SJSA1 (cell line): ENCODE measurements at regions not wholly inside any gene's neighbourhood (a gene's known extent, or its start where the extent isn't known, plus 50 kb on each side); places are given as distances from the start of the nearest gene placed in this dataset.
A peak's percentile ranks its signal among the peaks of the same experiment; 100 is the strongest.
"Not testable (repeated sequence)": the region's sequence is repeated elsewhere in the genome, so short reads cannot be mapped to it uniquely, and the experiment has no call there.

Experiments
- DNase-seq, 2 experiments: peaks; one replicate each; pipeline ENCODE4 v3.0.0-alpha.2; 2015 to 2020; ENCODE audit warnings: low spot score in 2 of 2, low read depth in 1 of 2
- H3K27ac ChIP-seq: fragments of 250-450 bp; sonication (Bioruptor Pico); 2 replicates; pipeline ENCODE4 v1.5.1; 2020; ENCODE audit warnings: mild to moderate bottlenecking, moderate library complexity
- H3K27me3 ChIP-seq: fragments of 250-450 bp; sonication (Bioruptor Pico); replicated peaks from 2 replicates; pipeline ENCODE4 v1.5.1; 2020; ENCODE audit warnings: mild to moderate bottlenecking, moderate library complexity
- H3K36me3 ChIP-seq: fragments of 250-450 bp; sonication (Bioruptor Pico); 2 replicates; pipeline ENCODE4 v1.5.1; 2020; ENCODE audit warnings: mild to moderate bottlenecking
- H3K4me1 ChIP-seq: fragments of 250-450 bp; sonication (Bioruptor Pico); replicated peaks from 2 replicates; pipeline ENCODE4 v1.6.1; 2021; ENCODE audit warnings: mild to moderate bottlenecking
- H3K4me3 ChIP-seq: fragments of 250-450 bp; sonication (Bioruptor Pico); 2 replicates; pipeline ENCODE4 v1.5.1; 2020; ENCODE audit warnings: mild to moderate bottlenecking
- H3K9me3 ChIP-seq: fragments of 250-450 bp; sonication (Bioruptor Pico); replicated peaks from 2 replicates; pipeline ENCODE4 v1.5.1; 2020; ENCODE audit warnings: mild to moderate bottlenecking

- no peaks in the 10 kb centered on the region for H3K9me3 ChIP-seq
- no peak overlapping the region for H3K27ac ChIP-seq
- peak in 1 of 2 experiments; percentile 11 for DNase-seq
- H3K4me3 ChIP-seq = no peak overlapping the region
- H3K27me3 ChIP-seq = no peaks in the 10 kb centered on the region
- no peaks in the 10 kb centered on the region for H3K36me3 ChIP-seq
- no peaks in the 10 kb centered on the region for H3K4me1 ChIP-seq
Measured at GRCh38 chr5:145680169-145680568, 155.0 kb downstream of the PRELID2 start.

GRCh38 chr5:145678255-145678654, 156.9 kb downstream of the PRELID2 start:
- no peaks in the 10 kb centered on the region for H3K9me3 ChIP-seq
- no peaks in the 10 kb centered on the region for H3K27me3 ChIP-seq
- DNase-seq = no peak
- no peaks in the 10 kb centered on the region for H3K4me1 ChIP-seq
- H3K27ac ChIP-seq = no peak overlapping the region
- no peak overlapping the region for H3K4me3 ChIP-seq
- H3K36me3 ChIP-seq = no peaks in the 10 kb centered on the region

- Histone ChIP-seq H3K27ac (no peak overlapping the region), H3K27me3 (no peaks in the 10 kb centered on the region), H3K4me1 (no peaks in the 10 kb centered on the region), H3K36me3 (no peaks in the 10 kb centered on the region), H3K4me3 (no peak overlapping the region), H3K9me3 (no peaks in the 10 kb centered on the region)
- no peak for DNase-seq
Measured at GRCh38 chr5:145673786-145674185, 161.4 kb downstream of the PRELID2 start.

- Histone ChIP-seq H3K9me3 (no peaks in the 10 kb centered on the region), H3K4me1 (no peaks in the 10 kb centered on the region), H3K4me3 (no peak overlapping the region), H3K27me3 (no peaks in the 10 kb centered on the region), H3K36me3 (no peaks in the 10 kb centered on the region), H3K27ac (no peak overlapping the region)
- no peak for DNase-seq
Measured at GRCh38 chr5:145668714-145669113, 166.4 kb downstream of the PRELID2 start.

GRCh38 chr5:145667742-145668141, 167.4 kb downstream of the PRELID2 start:
- Histone ChIP-seq H3K4me1 (no peaks in the 10 kb centered on the region), H3K27ac (no peak overlapping the region), H3K4me3 (no peak overlapping the region), H3K36me3 (no peaks in the 10 kb centered on the region), H3K9me3 (no peaks in the 10 kb centered on the region), H3K27me3 (no peaks in the 10 kb centered on the region)
- DNase-seq = no peak

GRCh38 chr5:145666591-145666990, 168.6 kb downstream of the PRELID2 start:
- no peak overlapping the region for H3K4me3 ChIP-seq
- H3K27ac ChIP-seq = no peak overlapping the region
- H3K4me1 ChIP-seq = no peaks in the 10 kb centered on the region
- DNase-seq = no peak
- no peaks in the 10 kb centered on the region for H3K27me3 ChIP-seq
- H3K9me3 ChIP-seq = no peaks in the 10 kb centered on the region
- H3K36me3 ChIP-seq = no peaks in the 10 kb centered on the region

GRCh38 chr5:145661737-145662485, 173.2 kb downstream of the PRELID2 start:
- no peaks in the 10 kb centered on the region for H3K9me3 ChIP-seq
- H3K27ac ChIP-seq = no peak overlapping the region
- H3K27me3 ChIP-seq = no peaks in the 10 kb centered on the region
- H3K4me3 ChIP-seq = no peak overlapping the region
- no peak for DNase-seq
- H3K36me3 ChIP-seq = no peaks in the 10 kb centered on the region
- H3K4me1 ChIP-seq = no peaks in the 10 kb centered on the region

- Histone ChIP-seq H3K27ac (no peak overlapping the region), H3K36me3 (no peaks in the 10 kb centered on the region), H3K4me1 (no peaks in the 10 kb centered on the region), H3K4me3 (no peak overlapping the region), H3K27me3 (no peaks in the 10 kb centered on the region), H3K9me3 (no peaks in the 10 kb centered on the region)
- DNase-seq = no peak
Measured at GRCh38 chr5:145660897-145661640, 174.1 kb downstream of the PRELID2 start.

GRCh38 chr5:145658435-145658834, 176.7 kb downstream of the PRELID2 start:
- Histone ChIP-seq H3K27ac (no peak overlapping the region), H3K4me1 (no peaks in the 10 kb centered on the region), H3K36me3 (no peaks in the 10 kb centered on the region), H3K27me3 (no peaks in the 10 kb centered on the region), H3K4me3 (no peak overlapping the region), H3K9me3 (no peaks in the 10 kb centered on the region)
- no peak for DNase-seq

- not testable (repeated sequence) for H3K27me3 ChIP-seq, H3K27ac ChIP-seq, DNase-seq, H3K4me1 ChIP-seq, H3K4me3 ChIP-seq, H3K36me3 ChIP-seq, H3K9me3 ChIP-seq
Measured at GRCh38 chr5:145652700-145653099, 182.4 kb downstream of the PRELID2 start.

GRCh38 chr5:145647137-145647536, 188.0 kb downstream of the PRELID2 start:
- H3K4me1 ChIP-seq, H3K27ac ChIP-seq, H3K9me3 ChIP-seq, H3K4me3 ChIP-seq, H3K36me3 ChIP-seq, H3K27me3 ChIP-seq: not testable (repeated sequence)
- DNase-seq = peak; percentile 51 to 65

GRCh38 chr5:145643214-145643613, 191.9 kb downstream of the PRELID2 start:
- H3K4me1 ChIP-seq, H3K27ac ChIP-seq, H3K27me3 ChIP-seq, DNase-seq, H3K4me3 ChIP-seq, H3K9me3 ChIP-seq, H3K36me3 ChIP-seq: not testable (repeated sequence)

GRCh38 chr5:145637396-145637795, 197.7 kb downstream of the PRELID2 start:
- H3K27me3 ChIP-seq = no peaks in the 10 kb centered on the region
- no peaks in the 10 kb centered on the region for H3K9me3 ChIP-seq
- DNase-seq = no peak
- no peak overlapping the region for H3K27ac ChIP-seq
- no peaks in the 10 kb centered on the region for H3K4me1 ChIP-seq
- no peak overlapping the region for H3K4me3 ChIP-seq
- H3K36me3 ChIP-seq = no peaks in the 10 kb centered on the region

- no peaks in the 10 kb centered on the region for H3K4me1 ChIP-seq
- H3K36me3 ChIP-seq = no peaks in the 10 kb centered on the region
- H3K4me3 ChIP-seq = no peak overlapping the region
- no peaks in the 10 kb centered on the region for H3K27me3 ChIP-seq
- no peak overlapping the region for H3K27ac ChIP-seq
- DNase-seq = no peak
- no peaks in the 10 kb centered on the region for H3K9me3 ChIP-seq
Measured at GRCh38 chr5:145636371-145636770, 198.8 kb downstream of the PRELID2 start.
